ENCODE measurements at regions not wholly inside any gene's neighbourhood (a gene's known extent, or its start where the extent isn't known, plus 50 kb on each side); places are given as distances from the start of the nearest gene placed in this dataset.

DNA sequence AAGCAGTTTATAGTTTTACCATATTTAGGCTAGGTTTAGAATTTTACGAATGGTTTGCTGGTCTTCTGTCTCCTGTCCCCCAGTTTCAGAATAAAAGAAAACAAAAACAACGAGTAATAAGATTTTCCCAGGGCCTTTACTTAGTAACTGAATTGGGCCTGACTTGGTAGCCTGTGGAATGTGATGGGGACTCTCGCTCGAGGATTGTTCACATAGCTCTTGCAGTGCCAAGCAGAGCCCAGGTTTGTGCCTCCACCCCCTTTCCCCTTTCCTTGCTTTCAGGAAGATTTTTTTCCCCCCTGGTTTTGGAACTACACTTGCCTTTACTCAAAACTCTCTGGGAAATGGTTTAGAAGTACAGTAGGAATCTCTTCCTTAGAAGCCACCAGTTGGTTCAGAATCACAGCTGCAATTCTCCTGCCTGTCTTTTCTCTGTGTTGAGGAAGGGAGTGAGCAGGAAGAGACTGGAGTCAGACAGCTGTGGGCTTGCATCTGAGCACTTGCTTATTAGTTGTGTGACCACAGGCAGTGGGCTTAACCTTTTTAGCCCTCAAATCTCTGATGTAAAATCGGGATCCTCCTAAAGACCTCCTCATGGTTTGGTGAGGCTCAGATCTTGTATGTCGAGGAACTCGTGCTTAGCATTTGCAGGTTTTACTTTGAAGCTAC is 501.2 kb downstream of the PCNX1 start:
- 94% methylated on average over 7 of the region's 7 CpGs for WGBS
- H3K4me1 ChIP-seq (ENCODE audit: control insufficient read depth in 4 of 4, insufficient read depth in 4 of 4, low read length in 3 of 4): peaks cover 0 to 7% (median 0%) of the 10 kb centered on the region in 4 donors
- no peaks in the 10 kb centered on the region for H3K36me3 ChIP-seq (ENCODE audit: control insufficient read depth in 4 of 4, insufficient read depth in 3 of 4, low read depth in 1 of 4, low read length in 3 of 4)
- DNase-seq (ENCODE audit: low spot score): no peak
- no peak overlapping the region for H3K9ac ChIP-seq (ENCODE audit: low read depth in 1 of 2, low read length in 2 of 2)
- H3K27ac ChIP-seq (ENCODE audit: low read depth in 1 of 2, low read length in 2 of 2): no peak overlapping the region
- no peaks in the 10 kb centered on the region for H3K27me3 ChIP-seq (ENCODE audit: control insufficient read depth in 4 of 4, insufficient read depth in 4 of 4, low read length in 3 of 4)
- no peak overlapping the region for H3K4me3 ChIP-seq (ENCODE audit: low read depth in 1 of 3, low read length in 3 of 3)
- TF ChIP-seq JUND (IDR thresholded peaks at IDR 0.05): no peak
- no peak for TF ChIP-seq RXRA (IDR thresholded peaks at IDR 0.05)
- no peak for TF ChIP-seq HNF4A (conservative IDR thresholded peaks at IDR 0.05)
- no peak for TF ChIP-seq NR2F2 (IDR thresholded peaks at IDR 0.05)
- TF ChIP-seq FOXA2 (IDR thresholded peaks at IDR 0.05): no peak
- TF ChIP-seq, protein P1, sequence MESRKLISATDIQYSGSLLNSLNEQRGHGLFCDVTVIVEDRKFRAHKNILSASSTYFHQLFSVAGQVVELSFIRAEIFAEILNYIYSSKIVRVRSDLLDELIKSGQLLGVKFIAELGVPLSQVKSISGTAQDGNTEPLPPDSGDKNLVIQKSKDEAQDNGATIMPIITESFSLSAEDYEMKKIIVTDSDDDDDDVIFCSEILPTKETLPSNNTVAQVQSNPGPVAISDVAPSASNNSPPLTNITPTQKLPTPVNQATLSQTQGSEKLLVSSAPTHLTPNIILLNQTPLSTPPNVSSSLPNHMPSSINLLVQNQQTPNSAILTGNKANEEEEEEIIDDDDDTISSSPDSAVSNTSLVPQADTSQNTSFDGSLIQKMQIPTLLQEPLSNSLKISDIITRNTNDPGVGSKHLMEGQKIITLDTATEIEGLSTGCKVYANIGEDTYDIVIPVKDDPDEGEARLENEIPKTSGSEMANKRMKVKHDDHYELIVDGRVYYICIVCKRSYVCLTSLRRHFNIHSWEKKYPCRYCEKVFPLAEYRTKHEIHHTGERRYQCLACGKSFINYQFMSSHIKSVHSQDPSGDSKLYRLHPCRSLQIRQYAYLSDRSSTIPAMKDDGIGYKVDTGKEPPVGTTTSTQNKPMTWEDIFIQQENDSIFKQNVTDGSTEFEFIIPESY (IDR thresholded peaks at IDR 0.05): no peak
- no peak for TF ChIP-seq YY1 (IDR thresholded peaks at IDR 0.05)
- no peak for TF ChIP-seq RAD21 (IDR thresholded peaks at IDR 0.05)
- no peaks in the 10 kb centered on the region for H3K9me3 ChIP-seq (ENCODE audit: control insufficient read depth in 4 of 4, low read length in 3 of 4)

DNA sequence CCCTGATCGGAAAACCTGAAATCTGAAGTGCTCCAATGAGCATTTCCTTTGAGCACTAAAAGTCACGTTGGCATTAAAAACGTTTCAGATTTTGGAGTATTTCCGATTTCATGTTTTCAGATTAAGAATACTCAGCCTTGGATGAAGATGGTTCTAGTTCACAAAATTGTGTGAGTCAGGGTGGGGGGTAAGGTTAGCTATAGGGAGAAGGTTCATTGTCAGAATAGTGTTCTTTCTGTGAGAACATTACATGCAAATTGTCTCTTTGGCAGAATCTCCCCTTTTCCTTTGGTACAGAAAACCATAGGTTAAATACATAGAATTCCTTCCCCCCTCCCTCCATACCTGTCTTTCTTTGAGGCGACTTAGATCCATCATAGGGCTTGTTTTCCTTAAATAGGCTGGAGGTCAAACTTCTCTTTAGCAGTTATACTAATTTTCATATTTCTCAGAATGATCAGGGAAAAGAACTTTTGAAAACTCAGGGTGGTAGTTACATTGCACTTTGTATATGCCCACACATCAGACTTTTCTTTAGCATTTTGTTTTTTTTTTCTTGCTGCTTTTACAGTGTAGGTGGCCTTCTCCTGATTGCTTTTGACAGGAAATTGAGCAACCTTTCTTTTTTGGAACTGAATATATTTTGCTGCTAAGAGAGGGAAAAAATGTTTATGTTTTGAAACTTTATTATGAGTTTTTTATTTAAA is 503.5 kb downstream of the PCNX1 start:
- H3K36me3 ChIP-seq (ENCODE audit: control insufficient read depth in 4 of 4, insufficient read depth in 3 of 4, low read depth in 1 of 4, low read length in 3 of 4): no peaks in the 10 kb centered on the region
- WGBS: 94% methylated on average over 5 of the region's 5 CpGs
- no peak for DNase-seq (ENCODE audit: low spot score)
- H3K9me3 ChIP-seq (ENCODE audit: control insufficient read depth in 4 of 4, low read length in 3 of 4): no peaks in the 10 kb centered on the region
- TF ChIP-seq RAD21 (IDR thresholded peaks at IDR 0.05) (no peak), FOXA1 (IDR thresholded peaks at IDR 0.05) (no peak), TAF1 (conservative IDR thresholded peaks at IDR 0.05) (no peak), JUND (IDR thresholded peaks at IDR 0.05) (no peak), GABPA (IDR thresholded peaks at IDR 0.05 in 1 of 2, conservative IDR thresholded peaks at IDR 0.05 in 1 of 2) (no peak), HNF4G (IDR thresholded peaks at IDR 0.05) (no peak), EGR1 (IDR thresholded peaks at IDR 0.05; ENCODE audit: low read depth in 2 of 2) (no peak), YY1 (IDR thresholded peaks at IDR 0.05) (no peak)
- TF ChIP-seq, protein P2, sequence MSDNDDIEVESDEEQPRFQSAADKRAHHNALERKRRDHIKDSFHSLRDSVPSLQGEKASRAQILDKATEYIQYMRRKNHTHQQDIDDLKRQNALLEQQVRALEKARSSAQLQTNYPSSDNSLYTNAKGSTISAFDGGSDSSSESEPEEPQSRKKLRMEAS (IDR thresholded peaks at IDR 0.05): no peak
- TF ChIP-seq, protein P3, sequence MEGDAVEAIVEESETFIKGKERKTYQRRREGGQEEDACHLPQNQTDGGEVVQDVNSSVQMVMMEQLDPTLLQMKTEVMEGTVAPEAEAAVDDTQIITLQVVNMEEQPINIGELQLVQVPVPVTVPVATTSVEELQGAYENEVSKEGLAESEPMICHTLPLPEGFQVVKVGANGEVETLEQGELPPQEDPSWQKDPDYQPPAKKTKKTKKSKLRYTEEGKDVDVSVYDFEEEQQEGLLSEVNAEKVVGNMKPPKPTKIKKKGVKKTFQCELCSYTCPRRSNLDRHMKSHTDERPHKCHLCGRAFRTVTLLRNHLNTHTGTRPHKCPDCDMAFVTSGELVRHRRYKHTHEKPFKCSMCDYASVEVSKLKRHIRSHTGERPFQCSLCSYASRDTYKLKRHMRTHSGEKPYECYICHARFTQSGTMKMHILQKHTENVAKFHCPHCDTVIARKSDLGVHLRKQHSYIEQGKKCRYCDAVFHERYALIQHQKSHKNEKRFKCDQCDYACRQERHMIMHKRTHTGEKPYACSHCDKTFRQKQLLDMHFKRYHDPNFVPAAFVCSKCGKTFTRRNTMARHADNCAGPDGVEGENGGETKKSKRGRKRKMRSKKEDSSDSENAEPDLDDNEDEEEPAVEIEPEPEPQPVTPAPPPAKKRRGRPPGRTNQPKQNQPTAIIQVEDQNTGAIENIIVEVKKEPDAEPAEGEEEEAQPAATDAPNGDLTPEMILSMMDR (IDR thresholded peaks at IDR 0.05; ENCODE audit: low read depth, low read length, missing input control): no peak
- TF ChIP-seq, protein P4, sequence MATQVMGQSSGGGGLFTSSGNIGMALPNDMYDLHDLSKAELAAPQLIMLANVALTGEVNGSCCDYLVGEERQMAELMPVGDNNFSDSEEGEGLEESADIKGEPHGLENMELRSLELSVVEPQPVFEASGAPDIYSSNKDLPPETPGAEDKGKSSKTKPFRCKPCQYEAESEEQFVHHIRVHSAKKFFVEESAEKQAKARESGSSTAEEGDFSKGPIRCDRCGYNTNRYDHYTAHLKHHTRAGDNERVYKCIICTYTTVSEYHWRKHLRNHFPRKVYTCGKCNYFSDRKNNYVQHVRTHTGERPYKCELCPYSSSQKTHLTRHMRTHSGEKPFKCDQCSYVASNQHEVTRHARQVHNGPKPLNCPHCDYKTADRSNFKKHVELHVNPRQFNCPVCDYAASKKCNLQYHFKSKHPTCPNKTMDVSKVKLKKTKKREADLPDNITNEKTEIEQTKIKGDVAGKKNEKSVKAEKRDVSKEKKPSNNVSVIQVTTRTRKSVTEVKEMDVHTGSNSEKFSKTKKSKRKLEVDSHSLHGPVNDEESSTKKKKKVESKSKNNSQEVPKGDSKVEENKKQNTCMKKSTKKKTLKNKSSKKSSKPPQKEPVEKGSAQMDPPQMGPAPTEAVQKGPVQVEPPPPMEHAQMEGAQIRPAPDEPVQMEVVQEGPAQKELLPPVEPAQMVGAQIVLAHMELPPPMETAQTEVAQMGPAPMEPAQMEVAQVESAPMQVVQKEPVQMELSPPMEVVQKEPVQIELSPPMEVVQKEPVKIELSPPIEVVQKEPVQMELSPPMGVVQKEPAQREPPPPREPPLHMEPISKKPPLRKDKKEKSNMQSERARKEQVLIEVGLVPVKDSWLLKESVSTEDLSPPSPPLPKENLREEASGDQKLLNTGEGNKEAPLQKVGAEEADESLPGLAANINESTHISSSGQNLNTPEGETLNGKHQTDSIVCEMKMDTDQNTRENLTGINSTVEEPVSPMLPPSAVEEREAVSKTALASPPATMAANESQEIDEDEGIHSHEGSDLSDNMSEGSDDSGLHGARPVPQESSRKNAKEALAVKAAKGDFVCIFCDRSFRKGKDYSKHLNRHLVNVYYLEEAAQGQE (IDR thresholded peaks at IDR 0.05): no peak
- TF ChIP-seq, protein P1 (IDR thresholded peaks at IDR 0.05): no peak
- TF ChIP-seq, protein P5, sequence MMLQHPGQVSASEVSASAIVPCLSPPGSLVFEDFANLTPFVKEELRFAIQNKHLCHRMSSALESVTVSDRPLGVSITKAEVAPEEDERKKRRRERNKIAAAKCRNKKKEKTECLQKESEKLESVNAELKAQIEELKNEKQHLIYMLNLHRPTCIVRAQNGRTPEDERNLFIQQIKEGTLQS (IDR thresholded peaks at IDR 0.05): no peak
- no peak overlapping the region for H3K27ac ChIP-seq (ENCODE audit: low read depth in 1 of 2, low read length in 2 of 2)
- no peaks in the 10 kb centered on the region for H3K27me3 ChIP-seq (ENCODE audit: control insufficient read depth in 4 of 4, insufficient read depth in 4 of 4, low read length in 3 of 4)
- H3K9ac ChIP-seq (ENCODE audit: low read depth in 1 of 2, low read length in 2 of 2): no peak overlapping the region
- peaks cover 0 to 9% (median 0%) of the 10 kb centered on the region in 4 donors for H3K4me1 ChIP-seq (ENCODE audit: control insufficient read depth in 4 of 4, insufficient read depth in 4 of 4, low read length in 3 of 4)
- H3K4me3 ChIP-seq (ENCODE audit: low read depth in 1 of 3, low read length in 3 of 3): no peak overlapping the region
